Vagina (tissue), 2 donors: ENCODE measurements at regions not wholly inside any gene's neighbourhood (a gene's known extent, or its start where the extent isn't known, plus 50 kb on each side); places are given as distances from the start of the nearest gene placed in this dataset.

Source experiments
- CTCF ChIP-seq, 3 experiments: fragments of 450-650 bp in 2 of 3; fragments of 200-600 bp in 1 of 3; sonication (generic) in 1 of 3; IDR thresholded peaks; one replicate each; pipeline ENCODE4 v1.5.1; 2017 to 2019; ENCODE audit warnings: antibody characterized with exemption in 3 of 3, mild to moderate bottlenecking in 2 of 3, moderate library complexity in 2 of 3
- POLR2AphosphoS5 ChIP-seq, 2 donors: sonication (generic); formaldehyde crosslinking; IDR thresholded peaks; one replicate each; pipeline ENCODE4 v1.9.0; 2017; ENCODE audit warnings: antibody characterized with exemption in 2 of 2, mild to moderate bottlenecking in 2 of 2, low read depth in 1 of 2; ENCODE audit not compliant: insufficient read depth in 1 of 2

DNA sequence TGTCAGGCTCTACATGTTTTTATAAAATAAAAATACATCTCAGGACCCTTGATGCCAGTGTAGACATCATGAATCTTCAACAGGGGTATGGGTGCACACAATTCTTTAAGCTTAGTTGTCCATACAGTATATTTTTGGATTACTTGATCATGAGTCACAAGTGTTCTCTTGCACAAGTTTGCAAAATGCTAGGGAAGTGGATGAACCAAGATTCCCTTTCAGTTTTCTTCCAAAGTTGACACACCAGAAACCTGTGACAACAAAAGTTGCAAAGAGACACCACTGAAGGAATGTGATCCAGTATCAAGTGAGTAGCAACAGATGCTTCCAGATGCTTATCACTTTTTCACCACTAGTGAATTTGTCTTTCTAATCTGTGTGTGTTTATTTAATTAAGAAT, 1021.2 kb downstream of the PCDH7 start:
- TF ChIP-seq CTCF (IDR thresholded peaks at IDR 0.05), result no peak
- no peak for TF ChIP-seq POLR2AphosphoS5 (IDR thresholded peaks at IDR 0.05; ENCODE audit: insufficient read depth in 1 of 2, low read depth in 1 of 2)
